Activated naive CD4-positive, alpha-beta T cell treated with anti-CD3 and anti-CD28 coated beads for 36 hours (primary cell): ENCODE measurements at regions not wholly inside any gene's neighbourhood (a gene's known extent, or its start where the extent isn't known, plus 50 kb on each side); places are given as distances from the start of the nearest gene placed in this dataset.

Experiments
- CTCF ChIA-PET: fragments of 350-600 bp; sonication (Branson Sonifier 250); formaldehyde crosslinking; loops from one replicate; lab custom pipeline; 2021; ENCODE audit warnings: antibody characterized with exemption; lab: Charles Lee
- DNase-seq: peaks from one replicate; pipeline ENCODE4 v3.0.0-alpha.2; 2020
- H3K27ac Mint-ChIP-seq: one replicate; pipeline ENCODE4 v1.8.0; 2021; ENCODE audit warnings: mild to moderate bottlenecking, mixed read lengths
- H3K27me3 Mint-ChIP-seq: one replicate; pipeline ENCODE4 v1.8.0; 2021; ENCODE audit warnings: low read depth, mixed read lengths
- H3K36me3 Mint-ChIP-seq: one replicate; pipeline ENCODE4 v1.8.0; 2021; ENCODE audit warnings: low read depth, mixed read lengths
- H3K4me1 Mint-ChIP-seq: one replicate; pipeline ENCODE4 v1.8.0; 2021; ENCODE audit warnings: low read depth, mixed read lengths
- H3K4me3 Mint-ChIP-seq: one replicate; pipeline ENCODE4 v1.8.0; 2021; ENCODE audit warnings: mild to moderate bottlenecking, moderate library complexity, mixed read lengths
- H3K9me3 Mint-ChIP-seq: one replicate; pipeline ENCODE4 v1.8.0; 2021; ENCODE audit warnings: mixed read lengths
- intact Hi-C: fragments of 100-400 bp; cut with micrococcal nuclease; formaldehyde crosslinking; loops from one replicate; pipeline ENCODE4 v1.15.1; 2023

- intact Hi-C loops, result loop anchor here (10.0 kb wide), 2 partner anchors 1191 to 1999 kb away; partner anchors contain the start of genes AZI2, STT3B and ZCWPW2
- no peak for DNase-seq
- H3K9me3 Mint-ChIP-seq, result no peaks in the 10 kb centered on the region
- H3K27ac Mint-ChIP-seq, result no peak overlapping the region
- CTCF ChIA-PET, result interaction anchor here (2.3 kb wide), 1 partner anchor 12 kb away, joined by 7 read pairs; no protein-coding TSS in a partner anchor
- H3K4me3 Mint-ChIP-seq, result no peak overlapping the region
- no peaks in the 10 kb centered on the region for H3K27me3 Mint-ChIP-seq
- peaks cover 75% of the 10 kb centered on the region for H3K4me1 Mint-ChIP-seq
- H3K36me3 Mint-ChIP-seq, result no peaks in the 10 kb centered on the region
Measured at GRCh38 chr3:30343861-30344260, 262.5 kb upstream of the TGFBR2 start.

GRCh38 chr3:30344288-30344687, 262.1 kb upstream of the TGFBR2 start:
- H3K27me3 Mint-ChIP-seq, result no peaks in the 10 kb centered on the region
- CTCF ChIA-PET, result interaction anchor here (0.9 to 2.3 kb wide), 2 partner anchors 11 to 272 kb away, joined by 3 to 7 read pairs; no protein-coding TSS in a partner anchor
- no peak overlapping the region for H3K4me3 Mint-ChIP-seq
- no peaks in the 10 kb centered on the region for H3K36me3 Mint-ChIP-seq
- H3K27ac Mint-ChIP-seq, result no peak overlapping the region
- intact Hi-C loops, result loop anchor here (10.0 kb wide), 2 partner anchors 1191 to 1999 kb away; partner anchors contain the start of genes AZI2, STT3B and ZCWPW2
- H3K9me3 Mint-ChIP-seq, result no peaks in the 10 kb centered on the region
- H3K4me1 Mint-ChIP-seq, result peaks cover 76% of the 10 kb centered on the region
- DNase-seq, result no peak

GRCh38 chr3:30346933-30347320, 259.5 kb upstream of the TGFBR2 start:
- CTCF ChIA-PET, result interaction anchor here (3.1 kb wide), 1 partner anchor 347 kb away, joined by 9 read pairs; no protein-coding TSS in a partner anchor
- Mint-ChIP-seq H3K4me3 (no peak overlapping the region), H3K27me3 (no peaks in the 10 kb centered on the region), H3K27ac (no peak overlapping the region), H3K9me3 (no peaks in the 10 kb centered on the region), H3K4me1 (peaks cover 89% of the 10 kb centered on the region), H3K36me3 (no peaks in the 10 kb centered on the region)
- intact Hi-C loops, result loop anchor here (1.0 to 10.0 kb wide), 16 partner anchors 15 to 2002 kb away; partner anchors contain the start of genes AZI2, STT3B and ZCWPW2
- no peak for DNase-seq

GRCh38 chr3:30347679-30348216, 258.7 kb upstream of the TGFBR2 start:
- H3K4me3 Mint-ChIP-seq, result peak overlapping the region; percentile 8
- CTCF ChIA-PET, result interaction anchor here (0.7 to 3.1 kb wide), 6 partner anchors 99 to 404 kb away, joined by 3 to 9 read pairs (median 4); no protein-coding TSS in a partner anchor
- peaks cover 89% of the 10 kb centered on the region for H3K4me1 Mint-ChIP-seq
- peak overlapping the region; percentile 80 for H3K27ac Mint-ChIP-seq
- intact Hi-C loops, result loop anchor here (1.0 to 10.0 kb wide), 16 partner anchors 15 to 2003 kb away; partner anchors contain the start of genes AZI2, STT3B and ZCWPW2
- no peaks in the 10 kb centered on the region for H3K9me3 Mint-ChIP-seq
- DNase-seq, result peak; percentile 73
- H3K36me3 Mint-ChIP-seq, result no peaks in the 10 kb centered on the region
- H3K27me3 Mint-ChIP-seq, result no peaks in the 10 kb centered on the region

- Mint-ChIP-seq H3K9me3 (no peaks in the 10 kb centered on the region), H3K4me1 (peaks cover 90% of the 10 kb centered on the region)
- CTCF ChIA-PET, result interaction anchor here (3.1 kb wide), 1 partner anchor 344 kb away, joined by 9 read pairs; no protein-coding TSS in a partner anchor
Measured at GRCh38 chr3:30349507-30349906, 256.9 kb upstream of the TGFBR2 start.

GRCh38 chr3:30350011-30350410, 256.4 kb upstream of the TGFBR2 start:
- Mint-ChIP-seq H3K4me3 (no peak overlapping the region), H3K9me3 (no peaks in the 10 kb centered on the region), H3K27ac (no peak overlapping the region), H3K27me3 (no peaks in the 10 kb centered on the region), H3K4me1 (peaks cover 92% of the 10 kb centered on the region), H3K36me3 (no peaks in the 10 kb centered on the region)
- no peak for DNase-seq
- intact Hi-C loops, result no loop called here
- CTCF ChIA-PET, result interaction anchor here (3.1 kb wide), 1 partner anchor 344 kb away, joined by 9 read pairs; no protein-coding TSS in a partner anchor

More at GRCh38 chr3:30349507-30349906, 256.9 kb upstream of the TGFBR2 start:
- intact Hi-C loops, result loop anchor here (5.0 to 10.0 kb wide), 5 partner anchors 403 to 2005 kb away; partner anchors contain the start of genes AZI2, STT3B and ZCWPW2
- Mint-ChIP-seq H3K27me3 (no peaks in the 10 kb centered on the region), H3K4me3 (no peak overlapping the region), H3K36me3 (no peaks in the 10 kb centered on the region), H3K27ac (no peak overlapping the region)
- no peak for DNase-seq

- intact Hi-C loops, result no loop called here
- Mint-ChIP-seq H3K27ac (no peak overlapping the region), H3K4me3 (no peak overlapping the region), H3K27me3 (no peaks in the 10 kb centered on the region), H3K4me1 (peaks cover 92% of the 10 kb centered on the region), H3K9me3 (no peaks in the 10 kb centered on the region), H3K36me3 (no peaks in the 10 kb centered on the region)
- CTCF ChIA-PET, result no interaction called here
- DNase-seq, result no peak
Measured at GRCh38 chr3:30350901-30351300, 255.5 kb upstream of the TGFBR2 start.

GRCh38 chr3:30352410-30353318, 253.7 kb upstream of the TGFBR2 start:
- intact Hi-C loops, result no loop called here
- H3K4me1 Mint-ChIP-seq, result peaks cover 82% of the 10 kb centered on the region
- H3K27me3 Mint-ChIP-seq, result no peaks in the 10 kb centered on the region
- H3K9me3 Mint-ChIP-seq, result no peaks in the 10 kb centered on the region
- H3K27ac Mint-ChIP-seq, result no peak overlapping the region
- CTCF ChIA-PET, result interaction anchor here (0.5 to 1.3 kb wide), 2 partner anchors 154 to 511 kb away, joined by 3 to 6 read pairs; no protein-coding TSS in a partner anchor
- DNase-seq, result no peak
- no peak overlapping the region for H3K4me3 Mint-ChIP-seq
- H3K36me3 Mint-ChIP-seq, result no peaks in the 10 kb centered on the region

GRCh38 chr3:30353711-30354467, 252.5 kb upstream of the TGFBR2 start:
- Mint-ChIP-seq H3K4me3 (no peak overlapping the region), H3K27me3 (no peaks in the 10 kb centered on the region), H3K36me3 (no peaks in the 10 kb centered on the region), H3K27ac (peak overlapping the region; percentile 59), H3K9me3 (no peaks in the 10 kb centered on the region), H3K4me1 (peaks cover 72% of the 10 kb centered on the region)
- CTCF ChIA-PET, result no interaction called here
- intact Hi-C loops, result loop anchor here (1.0 to 2.0 kb wide), 3 partner anchors 35 to 301 kb away; no protein-coding TSS in a partner anchor
- DNase-seq, result peak; percentile 74

- no peaks in the 10 kb centered on the region for H3K36me3 Mint-ChIP-seq
- no peak for DNase-seq
- H3K9me3 Mint-ChIP-seq, result no peaks in the 10 kb centered on the region
- H3K4me1 Mint-ChIP-seq, result peaks cover 66% of the 10 kb centered on the region
- H3K27me3 Mint-ChIP-seq, result no peaks in the 10 kb centered on the region
- intact Hi-C loops, result loop anchor here (1.0 to 2.0 kb wide), 3 partner anchors 35 to 301 kb away; no protein-coding TSS in a partner anchor
- CTCF ChIA-PET, result interaction anchor here (2.1 kb wide), 1 partner anchor 10 kb away, joined by 7 read pairs; no protein-coding TSS in a partner anchor
- no peak overlapping the region for H3K4me3 Mint-ChIP-seq
- no peak overlapping the region for H3K27ac Mint-ChIP-seq
Measured at GRCh38 chr3:30354513-30354912, 251.9 kb upstream of the TGFBR2 start.

GRCh38 chr3:30354972-30355371, 251.4 kb upstream of the TGFBR2 start:
- no peak overlapping the region for H3K27ac Mint-ChIP-seq
- no peak for DNase-seq
- intact Hi-C loops, result loop anchor here (1.0 to 2.0 kb wide), 3 partner anchors 36 to 300 kb away; no protein-coding TSS in a partner anchor
- no peak overlapping the region for H3K4me3 Mint-ChIP-seq
- CTCF ChIA-PET, result interaction anchor here (1.1 to 2.1 kb wide), 2 partner anchors 10 to 251 kb away, joined by 3 to 7 read pairs; partner anchors contain the start of gene TGFBR2
- H3K4me1 Mint-ChIP-seq, result peaks cover 61% of the 10 kb centered on the region
- no peaks in the 10 kb centered on the region for H3K27me3 Mint-ChIP-seq
- H3K36me3 Mint-ChIP-seq, result no peaks in the 10 kb centered on the region
- H3K9me3 Mint-ChIP-seq, result no peaks in the 10 kb centered on the region
